WTC11 (cell line): ENCODE measurements at regions not wholly inside any gene's neighbourhood (a gene's known extent, or its start where the extent isn't known, plus 50 kb on each side); places are given as distances from the start of the nearest gene placed in this dataset.

ENCODE experiments used
- ATAC-seq: fragments of 200-7000 bp; cut with Tn5 transposase; 2 replicates; pipeline ENCODE4 v1.10.0; 2021; ENCODE audit warnings: mild to moderate bottlenecking, moderate library complexity
- CTCF ChIA-PET: fragments of 300-600 bp; sonication (Branson Sonifier 250); formaldehyde crosslinking; loops from one replicate; lab custom pipeline; 2021; ENCODE audit warnings: antibody characterized with exemption; lab: Charles Lee
- POLR2A ChIA-PET: fragments of 350-600 bp; sonication (Branson Sonifier 250); formaldehyde crosslinking; loops from one replicate; lab custom pipeline; 2021; ENCODE audit warnings: antibody characterized with exemption; lab: Charles Lee
- DNase-seq: peaks from one replicate; pipeline ENCODE4 v3.0.0; 2021; ENCODE audit warnings: low spot score
- H3K27ac Mint-ChIP-seq: 2 replicates; pipeline ENCODE4 v1.8.0; 2021; ENCODE audit warnings: mixed read lengths
- H3K27me3 Mint-ChIP-seq: 2 replicates; pipeline ENCODE4 v1.8.0; 2021; ENCODE audit warnings: low read depth, mild to moderate bottlenecking, moderate library complexity, mixed read lengths
- H3K36me3 Mint-ChIP-seq: 2 replicates; pipeline ENCODE4 v1.8.0; 2021; ENCODE audit warnings: mixed read lengths
- H3K4me1 Mint-ChIP-seq: 2 replicates; pipeline ENCODE4 v1.8.0; 2022; ENCODE audit warnings: mixed read lengths
- H3K4me3 Mint-ChIP-seq: 2 replicates; pipeline ENCODE4 v1.8.0; 2021; ENCODE audit warnings: mild to moderate bottlenecking, moderate library complexity, mixed read lengths
- H3K9me3 Mint-ChIP-seq: 2 replicates; pipeline ENCODE4 v1.8.0; 2021; ENCODE audit warnings: mixed read lengths
- E2F1 ChIP-seq: sonication (generic); formaldehyde crosslinking; IDR thresholded peaks from 2 replicates; pipeline ENCODE4 v1.8.0; 2022; ENCODE audit warnings: mild to moderate bottlenecking, missing genetic modification reagents
- ELF4 ChIP-seq: sonication (generic); formaldehyde crosslinking; IDR thresholded peaks from 2 replicates; pipeline ENCODE4 v1.8.1; 2022; ENCODE audit warnings: low read depth, mild to moderate bottlenecking, moderate library complexity, missing genetic modification reagents
- ERG ChIP-seq: fragments of 250-450 bp; sonication (Bioruptor Pico); IDR thresholded peaks from 2 replicates; pipeline ENCODE4 v1.8.0; 2021; ENCODE audit warnings: mild to moderate bottlenecking
- FOXP4 ChIP-seq: sonication (generic); formaldehyde crosslinking; IDR thresholded peaks from 2 replicates; pipeline ENCODE4 v1.8.0; 2022; ENCODE audit warnings: mild to moderate bottlenecking, missing genetic modification reagents
- GRHL2 ChIP-seq: fragments of 250-450 bp; sonication (Bioruptor Pico); IDR thresholded peaks from 2 replicates; pipeline ENCODE4 v1.8.0; 2022; ENCODE audit warnings: mild to moderate bottlenecking, moderate library complexity; ENCODE audit not compliant: insufficient replicate concordance, severe bottlenecking
- MAX ChIP-seq: sonication (generic); formaldehyde crosslinking; IDR thresholded peaks from 2 replicates; pipeline ENCODE4 v1.8.0; 2022; ENCODE audit warnings: mild to moderate bottlenecking, missing genetic modification reagents
- NFE2L1 ChIP-seq: sonication (generic); formaldehyde crosslinking; IDR thresholded peaks from 2 replicates; pipeline ENCODE4 v1.8.1; 2023; ENCODE audit warnings: missing genetic modification reagents
- NR1H2 ChIP-seq: sonication (generic); formaldehyde crosslinking; IDR thresholded peaks from 2 replicates; pipeline ENCODE4 v1.9.0; 2021; ENCODE audit warnings: mild to moderate bottlenecking, moderate library complexity, missing genetic modification reagents
- RELA ChIP-seq: sonication (generic); formaldehyde crosslinking; IDR thresholded peaks from 2 replicates; pipeline ENCODE4 v1.8.1; 2022; ENCODE audit warnings: missing genetic modification reagents, mild to moderate bottlenecking, borderline replicate concordance
- RORB ChIP-seq: fragments of 250-450 bp; sonication (Bioruptor Pico); IDR thresholded peaks from 2 replicates; pipeline ENCODE4 v1.9.0; 2021; ENCODE audit warnings: mild to moderate bottlenecking
- SMAD4 ChIP-seq: sonication (generic); formaldehyde crosslinking; IDR thresholded peaks from 2 replicates; pipeline ENCODE4 v1.8.0; 2022; ENCODE audit warnings: mild to moderate bottlenecking, missing genetic modification reagents
- TP53 ChIP-seq: sonication (generic); formaldehyde crosslinking; IDR thresholded peaks from 2 replicates; pipeline ENCODE4 v1.8.1; 2023; ENCODE audit warnings: mild to moderate bottlenecking, missing genetic modification reagents
- USF1 ChIP-seq: sonication (generic); formaldehyde crosslinking; IDR thresholded peaks from 2 replicates; pipeline ENCODE4 v1.8.0; 2022; ENCODE audit warnings: mild to moderate bottlenecking, missing genetic modification reagents
- ZBTB43 ChIP-seq: sonication (generic); formaldehyde crosslinking; IDR thresholded peaks from 2 replicates; pipeline ENCODE4 v1.8.1; 2023; ENCODE audit warnings: mild to moderate bottlenecking, missing genetic modification reagents
- ZMAT4 ChIP-seq: fragments of 250-450 bp; sonication (Bioruptor Pico); IDR thresholded peaks from 2 replicates; pipeline ENCODE4 v1.9.0; 2021; ENCODE audit warnings: mild to moderate bottlenecking
- ZNF263 ChIP-seq: sonication (generic); formaldehyde crosslinking; IDR thresholded peaks from 2 replicates; pipeline ENCODE4 v1.8.1; 2022; ENCODE audit warnings: low read depth, mild to moderate bottlenecking, moderate library complexity, missing genetic modification reagents
- ZNF281 ChIP-seq: sonication (generic); formaldehyde crosslinking; IDR thresholded peaks from 2 replicates; pipeline ENCODE4 v1.8.0; 2023; ENCODE audit warnings: mild to moderate bottlenecking, missing genetic modification reagents
- ZNF532 ChIP-seq: fragments of 250-450 bp; sonication (Bioruptor Pico); IDR thresholded peaks from 2 replicates; pipeline ENCODE4 v1.9.0; 2021; ENCODE audit warnings: mild to moderate bottlenecking, borderline replicate concordance
- ZNF671 ChIP-seq: fragments of 250-450 bp; sonication (Bioruptor Pico); IDR thresholded peaks from 2 replicates; pipeline ENCODE4 v1.8.0; 2021; ENCODE audit warnings: mild to moderate bottlenecking

GRCh38 chr3:43951813-43952212, 261.1 kb downstream of the ABHD5 start (continued):
- TF ChIP-seq ZNF263 (CRISPR knock-in tag) (no peak), NR1H2 (no peak), ERG (CRISPR knock-in tag) (no peak), RELA (CRISPR knock-in tag) (no peak), USF1 (CRISPR knock-in tag) (no peak), ZNF671 (CRISPR knock-in tag) (no peak), NFE2L1 (CRISPR knock-in tag) (no peak), ZNF281 (CRISPR knock-in tag) (no peak), TP53 (CRISPR knock-in tag) (no peak), ZMAT4 (no peak), RORB (no peak), E2F1 (CRISPR knock-in tag) (no peak), FOXP4 (no peak), ELF4 (CRISPR knock-in tag) (no peak), SMAD4 (CRISPR knock-in tag) (no peak)

GRCh38 chr3:43953380-43953779, 262.6 kb downstream of the ABHD5 start:
- ChIA-PET POLR2A (no interaction called here), CTCF (no interaction called here)
- H3K27ac Mint-ChIP-seq: no peak overlapping the region
- no peak overlapping the region for H3K4me3 Mint-ChIP-seq
- H3K9me3 Mint-ChIP-seq: no peaks in the 10 kb centered on the region; the same call in 1 of the 2 replicates
- H3K36me3 Mint-ChIP-seq: no peaks in the 10 kb centered on the region
- DNase-seq (no peak), ATAC-seq (no peak)
- no peak for TF ChIP-seq GRHL2 (CRISPR knock-in tag)
- TF ChIP-seq ZNF532 (CRISPR knock-in tag): no peak
- TF ChIP-seq ZBTB43 (CRISPR knock-in tag): no peak
- no peak for TF ChIP-seq MAX (CRISPR knock-in tag)
- H3K4me1 Mint-ChIP-seq: peaks cover 21% of the 10 kb centered on the region
- H3K27me3 Mint-ChIP-seq: peaks cover under 1% of the 10 kb centered on the region
